ENCODE measurements at regions not wholly inside any gene's neighbourhood (a gene's known extent, or its start where the extent isn't known, plus 50 kb on each side); places are given as distances from the start of the nearest gene placed in this dataset.

- TF ChIP-seq CTCF (conservative IDR thresholded peaks at IDR 0.05; ENCODE audit: low read length) (no peak), EZH2phosphoT487 (IDR thresholded peaks at IDR 0.05; ENCODE audit: borderline replicate concordance) (no peak)
These were observed 324.2 kb downstream of the SEC16B start for GRCh38 chr1:177645491-177646190.
